Left lung (tissue), 4 donors: ENCODE measurements at regions not wholly inside any gene's neighbourhood (a gene's known extent, or its start where the extent isn't known, plus 50 kb on each side); places are given as distances from the start of the nearest gene placed in this dataset.

Experiments
- ATAC-seq: fragments of 200-7000 bp; cut with Tn5 transposase; one replicate; pipeline ENCODE4 v1.9.1; 2020; ENCODE audit warnings: moderate library complexity
- DNase-seq, 4 donors: peaks; one replicate each; pipeline ENCODE4 v3.0.0-alpha.2; 2013 to 2020
- H3K27ac ChIP-seq, 2 donors: fragments of 200-600 bp; sonication (generic) in 1 of 2; one replicate each; pipeline versions ENCODE4 v1.5.0 to v1.8.0; 2020 to 2021
- H3K27me3 ChIP-seq, 2 donors: fragments of 200-600 bp; sonication (generic) in 1 of 2; one replicate each; pipeline versions ENCODE4 v1.5.0 to v1.8.0; 2020 to 2021
- H3K36me3 ChIP-seq, 2 donors: fragments of 200-600 bp; sonication (generic) in 1 of 2; one replicate each; pipeline versions ENCODE4 v1.5.0 to v1.8.0; 2020 to 2021
- H3K4me1 ChIP-seq, 2 donors: fragments of 200-600 bp; one replicate each; pipeline ENCODE4 v1.8.0; 2021
- H3K4me3 ChIP-seq, 2 donors: fragments of 200-600 bp; sonication (generic) in 1 of 2; one replicate each; pipeline versions ENCODE4 v1.5.0 to v1.8.0; 2020 to 2021; ENCODE audit warnings: mild to moderate bottlenecking in 1 of 2
- H3K9me3 ChIP-seq, 2 donors: fragments of 200-600 bp; sonication (generic) in 1 of 2; one replicate each; pipeline versions ENCODE4 v1.5.0 to v1.8.0; 2020 to 2021
- CTCF ChIP-seq, 2 donors: fragments of 200-600 bp; sonication (generic) in 1 of 2; IDR thresholded peaks; one replicate each; pipeline versions ENCODE4 v1.5.0 to v1.8.0; 2021; ENCODE audit warnings: antibody characterized with exemption in 2 of 2
- intact Hi-C, 2 donors: fragments of 100-400 bp; cut with DNase I; formaldehyde crosslinking; loops; one replicate each; pipeline versions ENCODE4 v1.11.2 to v1.14.2; 2022
- donor health status: DM: no; HTN: yes; CAD: no.
- donor health status: DM: no; HTN: no; CAD: no.

DNA sequence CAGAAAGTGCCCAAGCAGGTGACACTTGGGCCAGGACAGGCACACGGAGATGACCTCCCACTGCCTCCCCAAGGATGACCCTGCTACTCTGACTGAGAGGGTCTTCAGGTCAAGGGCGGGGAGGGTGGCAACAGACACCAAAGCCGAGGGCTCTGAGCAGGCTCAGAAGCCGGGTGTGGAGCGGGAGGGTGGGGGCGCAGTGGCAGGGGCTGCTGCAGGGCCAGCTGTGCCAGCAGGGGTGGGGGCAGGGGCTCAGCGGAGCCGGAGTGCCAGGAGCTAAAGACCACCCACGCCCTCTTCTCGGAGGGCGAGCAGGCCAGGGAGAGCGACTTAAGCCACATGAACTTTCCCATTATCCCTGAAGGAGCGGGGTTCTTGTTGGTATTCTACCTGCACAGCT lies 93.3 kb upstream of the MBOAT2 start:
- H3K36me3 ChIP-seq, result no peaks in the 10 kb centered on the region
- peaks cover 4 to 14% of the 10 kb centered on the region in 2 donors for H3K4me1 ChIP-seq
- ATAC-seq (no peak), DNase-seq (no peak)
- no peak overlapping the region for H3K27ac ChIP-seq
- no peaks in the 10 kb centered on the region for H3K9me3 ChIP-seq
- no peak for TF ChIP-seq CTCF (IDR thresholded peaks at IDR 0.05)
- H3K4me3 ChIP-seq, result no peak overlapping the region
- no peaks in the 10 kb centered on the region for H3K27me3 ChIP-seq
- intact Hi-C loops, result no loop called here

DNA sequence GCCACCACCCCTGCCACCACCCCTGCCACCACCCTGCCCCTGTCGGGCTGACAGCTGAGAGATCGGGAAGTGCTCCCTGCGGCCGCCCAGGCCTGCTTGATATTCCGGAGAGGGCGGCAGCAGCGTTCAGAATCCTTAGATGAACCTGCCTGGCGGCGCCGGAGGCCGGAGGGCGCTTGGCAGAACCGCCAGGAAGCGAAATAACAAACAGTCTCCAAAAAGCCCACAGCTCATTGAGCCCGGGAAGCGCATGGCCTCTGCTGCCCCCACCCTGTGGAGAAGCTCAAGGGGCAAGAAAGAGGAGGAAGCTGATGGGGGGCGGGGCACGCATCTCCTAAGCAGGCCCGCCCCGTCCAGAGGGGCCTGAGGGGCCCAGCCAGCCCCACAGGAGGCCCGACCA lies 92.2 kb upstream of the MBOAT2 start:
- peak overlapping the region in 1 of 2 donors; percentile 41 for H3K27ac ChIP-seq
- peak; percentile 29 to 88 (median 68) for DNase-seq
- H3K4me1 ChIP-seq, result peaks cover 4 to 14% of the 10 kb centered on the region in 2 donors
- no peaks in the 10 kb centered on the region for H3K36me3 ChIP-seq
- peak overlapping the region in 1 of 2 donors; percentile 26 for H3K4me3 ChIP-seq
- intact Hi-C loops, result no loop called here
- peak; percentile 82 for ATAC-seq
- H3K9me3 ChIP-seq, result no peaks in the 10 kb centered on the region
- peak; percentile 13 to 20 for TF ChIP-seq CTCF (IDR thresholded peaks at IDR 0.05)
- H3K27me3 ChIP-seq, result no peaks in the 10 kb centered on the region

DNA sequence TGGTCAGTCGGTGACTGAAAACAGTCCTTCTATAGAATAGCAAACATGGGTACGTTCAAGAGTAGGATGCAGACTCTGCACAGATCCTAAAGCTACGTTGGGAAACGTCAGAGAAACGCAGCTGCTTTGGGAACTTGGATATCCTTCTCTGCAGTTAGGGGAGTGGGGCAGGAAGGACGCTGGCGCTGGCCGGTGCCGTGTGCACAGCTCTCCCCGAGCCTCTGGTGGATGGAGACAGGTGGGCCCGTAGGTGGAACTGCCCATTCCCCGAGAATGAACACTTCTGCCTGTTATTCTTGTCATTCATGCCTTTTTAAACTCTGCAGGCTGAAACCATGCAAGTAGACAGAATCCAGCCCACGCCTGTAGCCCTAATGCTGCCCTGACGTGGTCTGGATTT lies 91.7 kb upstream of the MBOAT2 start:
- Histone ChIP-seq H3K4me1 (peaks cover 4 to 14% of the 10 kb centered on the region in 2 donors), H3K36me3 (no peaks in the 10 kb centered on the region), H3K4me3 (no peak overlapping the region), H3K9me3 (no peaks in the 10 kb centered on the region), H3K27me3 (no peaks in the 10 kb centered on the region), H3K27ac (peak overlapping the region in 1 of 2 donors; percentile 41)
- no peak for TF ChIP-seq CTCF (IDR thresholded peaks at IDR 0.05)
- no peak for ATAC-seq
- no peak for DNase-seq
- intact Hi-C loops, result no loop called here

- intact Hi-C loops, result no loop called here
- no peak for TF ChIP-seq CTCF (IDR thresholded peaks at IDR 0.05)
- Histone ChIP-seq H3K27ac (no peak overlapping the region), H3K4me3 (no peak overlapping the region), H3K27me3 (no peaks in the 10 kb centered on the region), H3K4me1 (peaks cover 4 to 14% of the 10 kb centered on the region in 2 donors), H3K36me3 (no peaks in the 10 kb centered on the region), H3K9me3 (no peaks in the 10 kb centered on the region)
- DNase-seq (no peak), ATAC-seq (no peak)
Measured at GRCh38 chr2:9094117-9094516, 90.6 kb upstream of the MBOAT2 start.

DNA sequence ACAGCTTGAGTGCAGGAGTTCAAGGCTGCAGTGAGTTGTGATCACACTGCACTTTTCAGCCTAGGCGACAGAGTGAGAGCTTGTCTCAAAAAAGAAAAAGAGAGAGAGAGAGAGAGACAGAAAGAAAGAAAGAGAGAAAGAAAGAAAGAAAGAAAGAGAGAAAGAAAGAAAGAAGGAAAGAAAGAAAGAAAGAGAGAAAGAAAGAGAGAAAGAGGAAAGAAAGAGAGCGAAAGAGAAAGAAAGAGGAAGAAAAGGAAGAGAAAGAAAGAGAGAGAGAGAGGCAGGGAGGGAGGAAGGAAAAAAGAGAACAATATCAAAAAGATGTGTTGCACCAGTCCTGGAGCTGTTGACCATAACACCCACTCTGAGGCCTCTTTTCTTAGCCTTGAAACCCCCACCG lies 89.8 kb upstream of the MBOAT2 start:
- H3K4me3 ChIP-seq, result no peak overlapping the region
- H3K36me3 ChIP-seq, result no peaks in the 10 kb centered on the region
- ATAC-seq (no peak), DNase-seq (no peak)
- H3K27ac ChIP-seq, result no peak overlapping the region
- TF ChIP-seq CTCF (IDR thresholded peaks at IDR 0.05), result no peak
- H3K4me1 ChIP-seq, result peaks cover 4 to 14% of the 10 kb centered on the region in 2 donors
- no peaks in the 10 kb centered on the region for H3K9me3 ChIP-seq
- H3K27me3 ChIP-seq, result no peaks in the 10 kb centered on the region
- intact Hi-C loops, result no loop called here
